Vagina (tissue), 2 donors: ENCODE measurements at regions not wholly inside any gene's neighbourhood (a gene's known extent, or its start where the extent isn't known, plus 50 kb on each side); places are given as distances from the start of the nearest gene placed in this dataset.

Source experiments
- CTCF ChIP-seq, 3 experiments: fragments of 450-650 bp in 2 of 3; fragments of 200-600 bp in 1 of 3; sonication (generic) in 1 of 3; IDR thresholded peaks; one replicate each; pipeline ENCODE4 v1.5.1; 2017 to 2019; ENCODE audit warnings: antibody characterized with exemption in 3 of 3, mild to moderate bottlenecking in 2 of 3, moderate library complexity in 2 of 3
- POLR2A ChIP-seq, 2 donors: fragments of 450-650 bp; IDR thresholded peaks; one replicate each; pipeline ENCODE4 v1.6.1; 2017; ENCODE audit warnings: antibody characterized with exemption in 2 of 2, mild to moderate bottlenecking in 2 of 2, moderate library complexity in 2 of 2
- POLR2AphosphoS5 ChIP-seq, 2 donors: sonication (generic); formaldehyde crosslinking; IDR thresholded peaks; one replicate each; pipeline ENCODE4 v1.9.0; 2017; ENCODE audit warnings: antibody characterized with exemption in 2 of 2, mild to moderate bottlenecking in 2 of 2, low read depth in 1 of 2; ENCODE audit not compliant: insufficient read depth in 1 of 2

- TF ChIP-seq CTCF (IDR thresholded peaks at IDR 0.05) = no peak
- TF ChIP-seq POLR2A (IDR thresholded peaks at IDR 0.05) = no peak
- no peak for TF ChIP-seq POLR2AphosphoS5 (IDR thresholded peaks at IDR 0.05; ENCODE audit: insufficient read depth in 1 of 2, low read depth in 1 of 2)
Measured at GRCh38 chr1:14120895-14121294, 420.9 kb downstream of the PRDM2 start.
